Germinal center (tissue), 1 donor: ENCODE measurements at regions not wholly inside any gene's neighbourhood (a gene's known extent, or its start where the extent isn't known, plus 50 kb on each side); places are given as distances from the start of the nearest gene placed in this dataset.

Experiments used
- DNase-seq: peaks from one replicate; pipeline ENCODE4 v3.0.0; 2012; ENCODE audit warnings: mixed read lengths, low spot score

- no peak for DNase-seq
These were observed 481.7 kb downstream of the GBE1 start for GRCh38 chr3:81279481-81280379.

DNA sequence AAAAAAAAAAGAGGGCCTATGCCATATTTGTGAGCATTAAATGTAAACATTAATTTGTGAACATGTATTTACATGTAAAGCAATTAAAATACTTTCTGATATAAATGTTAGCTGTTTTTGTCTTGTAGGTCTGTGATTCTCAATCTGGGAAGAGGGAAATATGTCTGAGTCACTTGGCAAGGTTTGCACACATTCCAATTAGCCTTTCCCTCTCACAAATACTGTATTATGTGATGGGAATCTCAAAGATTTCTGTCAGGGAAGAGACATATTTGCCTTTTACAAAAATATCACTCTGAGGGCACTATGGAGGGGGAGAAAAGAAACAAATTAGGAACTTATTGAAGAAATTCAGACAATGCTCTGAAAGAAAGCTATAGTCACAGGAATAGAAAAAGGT is 483.6 kb downstream of the GBE1 start:
- no peak for DNase-seq

GRCh38 chr3:81274671-81275070 is 486.8 kb downstream of the GBE1 start:
- no peak for DNase-seq

DNA sequence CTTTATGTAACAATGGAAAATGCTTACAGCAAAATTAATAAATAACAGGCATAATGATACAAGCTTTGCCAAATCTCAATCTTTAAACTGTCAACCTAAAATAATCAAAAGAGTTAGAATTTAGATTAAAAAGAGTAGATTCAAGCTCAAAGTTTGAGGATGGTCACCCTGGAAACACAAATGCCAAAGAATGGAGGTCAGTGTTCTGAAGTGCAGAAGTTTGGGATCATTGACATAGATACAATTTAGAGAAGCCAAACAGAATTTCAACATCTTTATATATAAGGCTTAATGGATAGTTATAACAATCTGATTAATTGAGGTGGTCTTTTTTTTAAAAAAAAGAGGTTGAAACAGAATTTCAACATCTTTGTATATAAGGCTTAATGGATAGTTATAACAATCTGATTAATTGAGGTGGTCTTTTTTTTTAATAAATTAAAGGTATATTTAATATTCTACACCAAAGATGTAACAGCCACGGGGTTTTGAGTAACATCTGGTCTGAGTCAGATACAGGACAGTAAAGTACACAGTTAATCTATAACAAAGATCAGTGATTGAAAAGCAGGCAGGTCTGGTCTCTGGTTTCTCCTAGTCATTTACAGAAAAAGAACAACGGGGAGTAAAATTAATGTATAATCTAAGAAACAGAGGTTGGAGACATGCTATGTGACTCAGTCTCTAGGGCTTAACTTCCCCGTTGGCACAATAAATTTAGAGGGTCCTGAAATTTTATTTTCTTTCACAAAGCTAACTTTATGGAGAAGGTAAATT is 490.7 kb downstream of the GBE1 start:
- DNase-seq = no peak

- no peak for DNase-seq
These were observed 492.9 kb downstream of the GBE1 start for GRCh38 chr3:81268526-81268925.

- DNase-seq = no peak
These were observed 499.4 kb downstream of the GBE1 start for GRCh38 chr3:81261996-81262395.

DNA sequence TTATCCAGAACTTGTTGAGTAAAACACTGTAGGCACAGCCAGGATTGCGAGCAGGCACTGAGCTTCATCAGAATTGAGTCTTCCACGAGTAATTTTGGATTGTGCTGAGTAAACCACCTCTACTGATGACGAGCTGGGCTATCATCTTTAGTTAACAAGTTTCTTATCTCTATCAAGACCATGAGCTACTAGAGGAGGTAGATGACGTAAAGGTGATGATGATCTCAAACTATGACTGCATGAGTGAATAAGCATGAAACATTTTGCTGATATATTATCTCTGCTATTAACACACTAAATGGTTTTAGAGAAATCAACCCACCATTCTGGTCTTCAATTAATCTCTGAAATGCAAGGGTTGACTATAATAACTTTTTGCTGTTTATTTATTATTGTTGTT is 506.0 kb downstream of the GBE1 start:
- DNase-seq = no peak

GRCh38 chr3:81251096-81251495 is 510.3 kb downstream of the GBE1 start:
- DNase-seq = no peak

GRCh38 chr3:81249540-81250029 is 511.9 kb downstream of the GBE1 start:
- DNase-seq = no peak

GRCh38 chr3:81245501-81245900 is 515.9 kb downstream of the GBE1 start:
- DNase-seq = no peak

GRCh38 chr3:81245043-81245442 is 516.4 kb downstream of the GBE1 start:
- no peak for DNase-seq

DNA sequence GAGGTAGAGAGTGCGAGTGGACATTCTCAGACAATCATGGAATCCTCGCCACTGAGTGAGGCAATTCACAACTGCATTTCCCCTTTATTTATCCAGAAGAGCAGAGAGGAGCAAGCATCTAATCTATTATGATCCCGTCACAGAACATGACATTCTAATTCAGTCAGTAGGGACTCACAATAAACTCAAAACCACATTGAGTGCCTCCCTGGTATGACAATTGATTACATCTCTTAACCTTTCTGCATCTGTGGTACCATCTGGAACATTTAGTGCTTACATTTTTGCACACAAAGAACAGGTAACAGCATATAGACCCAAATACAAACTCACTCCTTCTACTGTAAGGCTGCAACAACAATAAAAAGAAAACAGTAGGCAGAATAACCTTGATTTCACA is 517.2 kb downstream of the GBE1 start:
- no peak for DNase-seq

DNA sequence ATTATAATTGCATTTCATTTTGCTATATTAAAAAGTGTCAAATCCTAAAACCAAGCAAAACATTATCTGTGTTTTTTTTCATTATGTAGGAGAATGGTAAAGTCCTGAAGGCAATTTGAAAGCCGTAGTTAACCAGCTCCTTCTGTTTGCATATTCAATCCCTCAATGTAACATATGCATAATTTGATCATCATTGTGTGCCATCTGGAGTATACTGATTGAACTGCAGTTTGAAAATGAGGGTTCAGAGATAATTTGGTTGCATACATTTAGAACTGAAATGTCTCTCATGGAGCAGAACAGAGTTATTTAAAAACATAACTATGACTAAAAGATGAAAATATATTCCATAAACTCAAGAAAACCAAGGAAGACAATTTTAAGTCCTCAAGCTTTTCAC is 518.6 kb downstream of the GBE1 start:
- DNase-seq = no peak

DNA sequence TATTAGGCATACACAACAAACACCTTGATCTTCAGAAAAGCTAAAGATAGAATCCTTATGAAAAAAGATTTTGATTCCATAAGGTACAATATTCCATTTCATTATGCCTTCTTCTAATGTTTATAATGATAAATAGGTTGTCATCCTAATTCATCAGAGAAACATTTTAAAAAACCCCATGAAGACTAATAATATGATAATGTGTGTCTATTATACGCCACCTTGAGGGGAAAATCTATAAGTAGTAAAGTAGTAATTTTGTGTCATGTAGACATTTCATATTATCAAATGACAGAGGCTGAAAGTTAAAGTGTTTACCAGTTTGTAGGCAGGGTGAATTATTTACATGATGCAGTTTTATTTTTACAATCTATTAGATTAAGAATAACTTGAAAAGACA is 524.3 kb downstream of the GBE1 start:
- no peak for DNase-seq

DNA sequence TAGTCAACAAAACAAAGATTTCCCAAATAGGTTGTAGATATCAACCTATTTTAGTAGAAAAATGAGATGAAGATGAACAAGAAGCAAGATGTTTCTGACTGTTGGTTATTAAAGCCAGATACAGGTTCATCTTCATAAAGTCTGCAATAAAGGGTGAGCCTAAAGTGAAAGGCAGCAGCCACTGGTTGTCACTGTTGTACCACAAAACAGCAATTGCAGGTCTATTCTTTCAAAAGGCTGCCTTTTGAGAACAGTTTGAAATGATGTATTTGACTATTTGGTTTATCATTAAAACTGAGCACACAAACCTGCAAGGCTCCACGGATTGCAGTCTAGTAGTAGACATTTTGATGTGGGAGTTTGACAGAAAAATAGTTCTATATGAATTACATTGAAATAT is 543.4 kb downstream of the GBE1 start:
- no peak for DNase-seq

DNA sequence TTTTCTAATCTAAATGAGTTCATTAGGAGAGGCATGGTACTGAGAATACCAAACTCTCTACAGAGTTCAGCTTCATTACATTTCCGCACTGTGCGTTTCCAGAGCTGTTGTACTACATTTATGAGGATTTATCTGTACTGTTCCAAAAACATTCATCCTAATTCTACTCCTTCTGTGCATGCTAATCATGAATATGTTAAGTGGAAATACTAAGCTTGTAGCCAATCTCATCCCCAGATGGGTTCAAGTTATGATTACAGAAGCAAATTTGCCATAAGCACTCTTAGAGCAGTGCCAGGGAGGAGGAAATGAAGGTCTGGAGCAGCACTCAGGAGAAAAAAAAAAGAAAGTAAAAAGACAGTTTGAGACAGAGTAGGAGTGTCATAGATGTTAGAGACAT is 544.3 kb downstream of the GBE1 start:
- no peak for DNase-seq

GRCh38 chr3:81216192-81216591 is 545.3 kb downstream of the GBE1 start:
- no peak for DNase-seq

DNA sequence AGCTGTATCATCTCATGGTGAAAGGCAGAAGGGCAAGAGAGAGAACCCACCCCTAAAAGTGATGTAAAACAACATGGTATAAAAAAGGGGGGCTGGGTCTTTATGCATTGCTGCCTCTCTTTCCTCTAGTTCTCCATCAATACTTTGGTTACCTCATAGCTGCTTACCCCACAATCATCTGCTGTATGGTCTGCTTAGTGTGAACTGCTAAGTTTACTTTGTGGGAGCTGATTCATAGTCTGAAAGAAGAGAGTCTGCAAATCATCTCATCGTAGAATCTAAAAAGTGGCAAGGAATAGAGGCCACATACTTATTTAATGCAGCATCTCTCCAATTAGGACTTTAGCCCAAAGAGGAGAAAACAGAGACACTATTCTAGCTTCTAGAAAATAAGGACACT is 546.8 kb downstream of the GBE1 start:
- no peak for DNase-seq

DNA sequence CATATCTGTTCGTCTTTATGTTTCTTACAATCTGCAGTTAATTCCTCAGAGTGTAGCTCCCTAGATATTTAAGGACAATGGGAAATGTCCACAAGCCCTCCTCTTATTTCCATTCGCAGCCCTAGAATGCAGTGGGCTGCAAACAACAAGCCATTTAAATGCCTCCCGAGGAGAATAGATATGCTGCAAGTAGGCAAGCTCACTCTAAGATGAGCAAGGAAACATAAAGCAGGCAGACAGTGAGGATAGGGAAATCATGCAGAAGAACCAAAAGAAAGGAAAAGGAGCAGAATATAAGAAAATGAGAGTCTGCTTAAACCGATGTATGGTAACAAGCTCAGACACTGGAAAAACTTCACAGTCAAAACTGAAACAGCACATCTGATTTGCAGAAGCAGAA is 561.9 kb downstream of the GBE1 start:
- DNase-seq = no peak

GRCh38 chr3:81198756-81199155 is 562.7 kb downstream of the GBE1 start:
- DNase-seq = no peak

GRCh38 chr3:81198216-81198615 is 563.2 kb downstream of the GBE1 start:
- DNase-seq = no peak

GRCh38 chr3:81197386-81197785 is 564.1 kb downstream of the GBE1 start:
- no peak for DNase-seq

- DNase-seq = no peak
These were observed 566.0 kb downstream of the GBE1 start for GRCh38 chr3:81195478-81195877.
